ENCODE measurements at regions not wholly inside any gene's neighbourhood (a gene's known extent, or its start where the extent isn't known, plus 50 kb on each side); places are given as distances from the start of the nearest gene placed in this dataset.

DNA sequence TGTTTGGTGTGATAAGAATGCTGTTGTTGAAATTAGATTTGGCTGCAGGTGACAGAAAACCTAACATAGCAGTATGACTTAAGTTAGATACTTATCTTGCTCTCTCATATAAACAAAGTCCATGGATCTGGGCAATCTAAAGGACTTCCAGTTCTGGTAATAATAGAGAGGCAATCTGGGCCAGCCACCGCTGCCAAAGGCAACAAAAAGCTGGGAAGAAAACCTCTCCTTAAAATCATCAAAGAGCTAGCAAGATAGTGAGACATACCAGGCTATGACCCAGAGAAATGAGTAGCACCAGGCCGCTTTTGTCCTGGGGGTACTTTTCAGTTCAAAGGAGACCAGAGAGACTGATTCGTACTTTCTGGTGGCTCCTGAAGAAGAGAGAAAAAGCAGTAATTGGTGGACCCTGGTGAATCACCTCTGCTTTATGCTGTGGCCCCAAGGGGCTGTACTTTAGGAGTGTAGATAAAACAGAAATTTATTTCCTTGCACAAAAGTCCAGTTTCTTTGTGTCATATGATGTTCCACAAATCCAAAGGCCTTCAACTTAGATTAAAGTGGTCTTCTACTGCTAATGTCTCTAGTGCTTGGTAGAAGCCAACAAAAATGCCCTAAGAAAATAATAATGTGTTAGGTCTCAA lies 125.4 kb downstream of the TBX19 start:
- no peak overlapping the region for H3K23ac ChIP-seq (ENCODE audit: low read depth, low read length)
- no peaks in the 10 kb centered on the region for H3K79me1 ChIP-seq (ENCODE audit: low read depth in 1 of 2, low read length in 2 of 2)
- CTCF ChIA-PET: no interaction called here
- H2AFZ ChIP-seq (replicated peaks; ENCODE audit: low read length, poor library complexity): no peak overlapping the region
- in situ Hi-C loops (cut with MboI; ENCODE audit: low sequenced_read_pairs): no loop called here
- H3K4me1 ChIP-seq (ENCODE audit: control insufficient read depth, insufficient read depth, low read length): no peaks in the 10 kb centered on the region
- H3K27ac ChIP-seq (ENCODE audit: insufficient read depth, low read length): no peak overlapping the region
- dilution Hi-C loops (cut with HindIII; ENCODE audit: low sequenced_read_pairs, unreplicated experiment): no loop called here
- DNase-seq: no peak
- H3K9me1 ChIP-seq (ENCODE audit: insufficient read depth, low read length): no peaks in the 10 kb centered on the region
- H3K27me3 ChIP-seq (ENCODE audit: control insufficient read depth, insufficient read depth, low read length): peaks cover 2% of the 10 kb centered on the region
- BruUV-seq (replicated peaks): no TSS peak
- no peak overlapping the region for H2BK20ac ChIP-seq (ENCODE audit: low read depth, low read length)
- H3K4me2 ChIP-seq (ENCODE audit: low read depth, low read length): no peak overlapping the region
- H3K36me3 ChIP-seq (ENCODE audit: control insufficient read depth, insufficient read depth, low read length): no peaks in the 10 kb centered on the region
- H3K18ac ChIP-seq (ENCODE audit: low read depth, low read length): no peak overlapping the region
- no peak overlapping the region for H3K4ac ChIP-seq (ENCODE audit: low read depth, low read length)
- H4K5ac ChIP-seq (ENCODE audit: low read depth, low read length): no peak overlapping the region
- no peaks in the 10 kb centered on the region for H4K20me1 ChIP-seq (ENCODE audit: insufficient read depth, low read length)
- no peaks in the 10 kb centered on the region for H3K9me3 ChIP-seq (ENCODE audit: control insufficient read depth, insufficient read depth, low read length)
- H3K4me3 ChIP-seq (ENCODE audit: insufficient read depth, low read depth, low read length): no peak overlapping the region
- H4K8ac ChIP-seq (ENCODE audit: low read depth in 2 of 2, low read length in 2 of 2): no peak overlapping the region
- no peak overlapping the region for H3K9ac ChIP-seq (ENCODE audit: low read depth, low read length)
- H2BK5ac ChIP-seq (ENCODE audit: low read depth, low read length, poor library complexity, severe bottlenecking): no peak overlapping the region
- H2BK120ac ChIP-seq (ENCODE audit: low read depth, low read length): no peak overlapping the region
- no peak overlapping the region for H2AK9ac ChIP-seq (replicated peaks; ENCODE audit: low read depth, low read length, poor library complexity)
- intact Hi-C loops (cut with micrococcal nuclease): no loop called here
- POLR2A ChIA-PET (ENCODE audit: unreplicated experiment): no interaction called here
- no peak overlapping the region for H3K56ac ChIP-seq (ENCODE audit: extremely low read depth, insufficient read depth, low read length)
- no CpG with 5 or more reads among the region's 3 CpGs for WGBS, 2 experiments (ENCODE audit: extremely low coverage in 2 of 2, insufficient read length in 1 of 2)
- H2BK15ac ChIP-seq (ENCODE audit: low read depth, low read length): no peak overlapping the region
- H3K14ac ChIP-seq (replicated peaks; ENCODE audit: low read depth, low read length): no peak overlapping the region
- ATAC-seq (ENCODE audit: low read depth): no peak
- TF ChIP-seq MAZ (IDR thresholded peaks at IDR 0.05; ENCODE audit: borderline replicate concordance, low read depth, low read length): no peak
- TF ChIP-seq RFX5 (IDR thresholded peaks at IDR 0.05; ENCODE audit: low read depth, low read length): no peak
- no peak for TF ChIP-seq CEBPB (IDR thresholded peaks at IDR 0.05; ENCODE audit: low read depth, low read length)
- TF ChIP-seq MXI1 (IDR thresholded peaks at IDR 0.05; ENCODE audit: borderline replicate concordance, low read depth, low read length): no peak
- no peak overlapping the region for H4K91ac ChIP-seq (ENCODE audit: insufficient read depth, low read depth, low read length)
- no peak overlapping the region for H2AK5ac ChIP-seq (ENCODE audit: low read depth, low read length)
